Chondrocyte (in vitro differentiated cells): ENCODE measurements at regions not wholly inside any gene's neighbourhood (a gene's known extent, or its start where the extent isn't known, plus 50 kb on each side); places are given as distances from the start of the nearest gene placed in this dataset.

Source experiments
- DNase-seq: peaks from one replicate; pipeline ENCODE4 v3.0.0; 2021; ENCODE audit warnings: mixed read lengths, low spot score
- H3K27ac Mint-ChIP-seq: one replicate; pipeline ENCODE4 v1.8.0; 2021; ENCODE audit warnings: mild to moderate bottlenecking, moderate library complexity, mixed read lengths; ENCODE audit not compliant: unreplicated experiment
- H3K27me3 Mint-ChIP-seq: 2 replicates; pipeline ENCODE4 v1.8.0; 2021; ENCODE audit warnings: low read depth, mixed read lengths
- H3K36me3 Mint-ChIP-seq: 2 replicates; pipeline ENCODE4 v1.8.0; 2021; ENCODE audit warnings: low read depth, mixed read lengths
- H3K4me1 Mint-ChIP-seq: 2 replicates; pipeline ENCODE4 v1.8.0; 2021; ENCODE audit warnings: low read depth, mild to moderate bottlenecking, mixed read lengths
- H3K4me3 Mint-ChIP-seq: one replicate; pipeline ENCODE4 v1.8.0; 2021; ENCODE audit warnings: mild to moderate bottlenecking, moderate library complexity, mixed read lengths; ENCODE audit not compliant: unreplicated experiment
- H3K9me3 Mint-ChIP-seq: 2 replicates; pipeline ENCODE4 v1.8.0; 2021; ENCODE audit warnings: low read depth, mixed read lengths
- CTCF ChIP-seq: fragments of 200-600 bp; sonication (generic); IDR thresholded peaks from 2 replicates; pipeline ENCODE4 v1.5.0; 2021; ENCODE audit warnings: antibody characterized with exemption, mild to moderate bottlenecking, moderate library complexity

DNA sequence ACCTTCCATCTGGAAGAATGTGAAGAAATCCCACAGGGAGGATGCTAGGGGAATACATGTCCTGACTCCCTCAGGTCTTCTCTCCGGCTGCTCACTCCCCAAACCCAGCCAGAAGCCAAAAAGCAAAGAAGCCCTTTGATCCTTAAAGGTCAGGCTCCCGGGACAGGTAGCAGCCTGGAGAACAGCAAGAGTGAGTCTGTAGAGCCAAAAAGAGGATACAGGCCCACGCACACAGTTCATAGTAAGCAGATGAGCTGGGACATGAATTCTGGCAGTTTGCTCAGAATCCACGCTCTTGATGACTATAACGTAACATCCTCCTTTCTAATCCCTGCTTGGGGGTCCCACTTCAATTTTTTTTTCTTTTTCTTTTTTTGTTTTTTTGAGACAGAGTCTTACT is 72.0 kb upstream of the SLC44A1 start:
- no peaks in the 10 kb centered on the region for H3K36me3 Mint-ChIP-seq
- H3K4me1 Mint-ChIP-seq, result peaks cover 4% of the 10 kb centered on the region
- no peak for DNase-seq
- H3K9me3 Mint-ChIP-seq, result no peaks in the 10 kb centered on the region
- H3K27ac Mint-ChIP-seq, result no peak overlapping the region
- H3K4me3 Mint-ChIP-seq, result no peak overlapping the region
- no peaks in the 10 kb centered on the region for H3K27me3 Mint-ChIP-seq
- no peak for TF ChIP-seq CTCF

DNA sequence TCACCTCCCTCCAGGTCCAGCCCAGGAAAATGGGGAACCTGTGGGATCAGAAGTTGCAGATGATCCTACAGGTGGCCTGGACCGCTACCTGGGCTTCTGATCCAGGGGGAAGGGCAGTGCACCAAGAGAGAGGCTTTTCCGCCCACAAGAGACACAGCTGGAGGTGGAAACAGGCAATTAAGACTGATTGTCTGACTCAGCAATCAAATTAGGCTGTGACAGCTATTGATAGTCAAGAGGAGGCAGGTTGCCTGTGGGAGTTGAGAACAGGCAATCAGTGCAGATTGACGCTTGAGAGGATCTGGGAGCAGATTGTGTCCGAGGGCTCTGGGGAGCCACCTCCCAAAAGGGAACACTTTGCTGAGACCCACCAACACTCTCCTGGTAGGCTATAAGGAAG is 71.1 kb upstream of the SLC44A1 start:
- Mint-ChIP-seq H3K4me3 (no peak overlapping the region), H3K27me3 (no peaks in the 10 kb centered on the region), H3K27ac (no peak overlapping the region), H3K4me1 (peaks cover 4% of the 10 kb centered on the region), H3K9me3 (no peaks in the 10 kb centered on the region), H3K36me3 (no peaks in the 10 kb centered on the region)
- DNase-seq, result no peak
- no peak for TF ChIP-seq CTCF

GRCh38 chr9:105173826-105174225 is 70.6 kb upstream of the SLC44A1 start:
- H3K27ac Mint-ChIP-seq, result no peak overlapping the region
- H3K9me3 Mint-ChIP-seq, result no peaks in the 10 kb centered on the region

GRCh38 chr9:105176194-105176593 is 68.3 kb upstream of the SLC44A1 start:
- no peak for TF ChIP-seq CTCF
- Mint-ChIP-seq H3K9me3 (no peaks in the 10 kb centered on the region), H3K36me3 (no peaks in the 10 kb centered on the region), H3K4me1 (no peaks in the 10 kb centered on the region), H3K4me3 (no peak overlapping the region), H3K27ac (no peak overlapping the region), H3K27me3 (no peaks in the 10 kb centered on the region)
- DNase-seq, result no peak

More at GRCh38 chr9:105173826-105174225, 70.6 kb upstream of the SLC44A1 start:
- no peak for TF ChIP-seq CTCF
- H3K27me3 Mint-ChIP-seq, result no peaks in the 10 kb centered on the region
- H3K4me1 Mint-ChIP-seq, result peaks cover 4% of the 10 kb centered on the region
- no peak overlapping the region for H3K4me3 Mint-ChIP-seq
- H3K36me3 Mint-ChIP-seq, result no peaks in the 10 kb centered on the region
- DNase-seq, result no peak

GRCh38 chr9:105178076-105178475 is 66.4 kb upstream of the SLC44A1 start:
- DNase-seq, result no peak
- H3K36me3 Mint-ChIP-seq, result no peaks in the 10 kb centered on the region
- H3K9me3 Mint-ChIP-seq, result no peaks in the 10 kb centered on the region
- H3K4me1 Mint-ChIP-seq, result no peaks in the 10 kb centered on the region
- no peaks in the 10 kb centered on the region for H3K27me3 Mint-ChIP-seq
- H3K4me3 Mint-ChIP-seq, result no peak overlapping the region
- no peak for TF ChIP-seq CTCF
- no peak overlapping the region for H3K27ac Mint-ChIP-seq
